Activated gamma-delta T cell (primary cell): ENCODE measurements at regions not wholly inside any gene's neighbourhood (a gene's known extent, or its start where the extent isn't known, plus 50 kb on each side); places are given as distances from the start of the nearest gene placed in this dataset.
"Not testable (repeated sequence)": the region's sequence is repeated elsewhere in the genome, so short reads cannot be mapped to it uniquely, and the experiment has no call there.

Source experiments
- DNase-seq: peaks from one replicate; lab custom pipeline; 2025; lab: John Stamatoyannopoulos, UW

GRCh38 chr18:61676773-61677434 lies 215.9 kb downstream of the RNF152 start:
- DNase-seq = no peak

- DNase-seq = no peak
These were observed 223.5 kb downstream of the RNF152 start for GRCh38 chr18:61669320-61669719.

GRCh38 chr18:61666876-61667590 lies 225.8 kb downstream of the RNF152 start:
- no peak for DNase-seq

GRCh38 chr18:61664419-61665084 lies 228.3 kb downstream of the RNF152 start:
- no peak for DNase-seq

GRCh38 chr18:61662726-61663125 lies 230.1 kb downstream of the RNF152 start:
- no peak for DNase-seq

GRCh38 chr18:61658431-61658830 lies 234.4 kb downstream of the RNF152 start:
- DNase-seq = no peak

- DNase-seq = no peak
These were observed 235.6 kb downstream of the RNF152 start for GRCh38 chr18:61657066-61657732.

GRCh38 chr18:61655630-61656029 lies 237.2 kb downstream of the RNF152 start:
- no peak for DNase-seq

- DNase-seq = no peak
These were observed 238.8 kb downstream of the RNF152 start for GRCh38 chr18:61653823-61654551.

GRCh38 chr18:61651880-61652268 lies 240.9 kb downstream of the RNF152 start:
- no peak for DNase-seq

- no peak for DNase-seq
These were observed 241.5 kb downstream of the RNF152 start for GRCh38 chr18:61651145-61651879.

GRCh38 chr18:61643884-61644647 lies 248.7 kb downstream of the RNF152 start:
- DNase-seq = no peak

GRCh38 chr18:61639886-61640285 lies 252.9 kb downstream of the RNF152 start:
- no peak for DNase-seq

GRCh38 chr18:61637905-61638595 lies 254.8 kb downstream of the RNF152 start:
- DNase-seq = no peak

- DNase-seq = peak; percentile 4
These were observed 255.5 kb downstream of the RNF152 start for GRCh38 chr18:61637319-61637718.

GRCh38 chr18:61635901-61636528 lies 256.8 kb downstream of the RNF152 start:
- DNase-seq = no peak

GRCh38 chr18:61628085-61628484 lies 264.7 kb downstream of the RNF152 start:
- DNase-seq = no peak

GRCh38 chr18:61624631-61625030 lies 268.2 kb downstream of the RNF152 start:
- DNase-seq = not testable (repeated sequence)

GRCh38 chr18:61619783-61620182 lies 273.0 kb downstream of the RNF152 start:
- DNase-seq = no peak
